T-helper 2 cell treated with Interferon-gamma antibody and Interleukin-4, amounts not matched to agents 100 ng/mL and 5 ng/mL, for 36 hours (primary cell): ENCODE measurements at regions not wholly inside any gene's neighbourhood (a gene's known extent, or its start where the extent isn't known, plus 50 kb on each side); places are given as distances from the start of the nearest gene placed in this dataset.
"Not testable (repeated sequence)": the region's sequence is repeated elsewhere in the genome, so short reads cannot be mapped to it uniquely, and the experiment has no call there.

ENCODE experiments used
- intact Hi-C: fragments of 100-400 bp; cut with micrococcal nuclease; formaldehyde crosslinking; loops from one replicate; pipeline ENCODE4 v1.15.1; 2023

DNA sequence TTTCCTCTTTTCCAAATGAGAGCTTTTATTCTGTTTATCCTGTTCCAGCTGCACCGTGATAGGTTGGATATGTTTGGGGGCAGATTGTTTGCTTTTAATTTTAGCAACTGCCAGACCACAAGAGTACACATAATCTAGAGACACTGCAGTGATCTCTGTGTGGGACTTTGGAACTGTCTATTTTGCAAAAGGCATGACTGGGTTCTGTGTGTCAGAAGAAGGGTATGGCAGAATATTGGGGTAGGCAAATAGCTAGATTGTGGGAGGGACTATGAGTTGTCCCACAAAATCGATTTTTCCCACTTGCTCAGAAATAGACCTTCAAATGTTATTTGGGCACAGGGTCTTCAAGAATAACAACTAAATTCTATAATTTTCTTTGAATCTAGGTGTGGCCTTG is 275.9 kb upstream of the KITLG start:
- intact Hi-C loops: no loop called here

DNA sequence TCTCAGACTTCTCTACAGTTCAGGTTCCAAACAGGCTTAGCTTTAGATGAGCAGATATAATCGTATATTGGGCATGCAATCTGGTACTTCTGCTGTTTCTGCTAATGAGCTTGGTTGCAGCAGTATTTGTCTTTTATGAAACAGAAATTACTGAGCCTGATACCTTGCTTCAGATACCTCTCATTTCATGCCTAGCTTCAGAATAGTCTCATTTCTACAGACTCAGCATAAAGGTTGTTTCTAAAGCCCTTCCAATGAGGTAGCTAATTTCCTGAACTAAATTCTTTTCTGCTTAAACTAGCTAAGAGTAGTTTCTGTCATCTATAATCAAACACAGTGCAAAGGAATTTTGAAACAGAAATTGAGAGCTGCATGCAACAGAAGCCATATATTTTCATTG is 275.0 kb upstream of the KITLG start:
- intact Hi-C loops: no loop called here

DNA sequence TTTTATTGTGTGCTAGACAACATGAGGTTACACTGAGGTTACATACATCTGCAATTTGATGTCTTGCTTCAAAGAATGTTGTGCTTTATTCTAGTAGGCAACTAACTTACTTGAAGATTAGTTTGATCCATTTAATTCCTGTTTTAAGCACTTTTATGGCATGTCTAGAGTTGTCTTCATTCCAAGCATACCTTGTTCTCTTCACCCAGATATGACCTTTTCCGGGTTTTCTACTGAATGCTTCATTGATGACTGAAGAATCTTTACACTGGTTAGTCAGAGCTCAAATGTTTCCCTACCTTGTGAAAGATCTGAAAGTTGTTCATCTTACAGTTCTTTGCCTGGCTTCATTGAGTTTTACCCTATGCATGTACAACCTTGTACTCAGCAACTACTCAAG is 274.0 kb upstream of the KITLG start:
- intact Hi-C loops: no loop called here

DNA sequence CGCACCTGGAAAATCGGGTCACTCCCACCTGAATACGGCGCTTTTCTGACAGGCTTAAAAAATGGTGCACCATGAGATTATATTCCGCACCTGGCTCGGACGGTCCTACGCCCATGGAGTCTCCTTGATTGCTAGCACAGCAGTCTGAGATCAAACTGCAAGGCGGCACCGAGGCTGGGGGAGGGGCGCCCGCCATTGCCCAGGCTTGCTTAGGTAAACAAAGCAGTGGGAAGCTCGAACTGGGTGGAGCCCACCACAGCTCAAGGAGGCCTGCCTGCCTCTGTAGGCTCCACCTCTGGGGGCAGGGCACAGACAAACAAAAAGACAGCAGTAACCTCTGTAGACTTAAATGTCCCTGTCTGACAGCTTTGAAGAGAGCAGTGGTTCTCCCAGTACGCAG is 267.0 kb upstream of the KITLG start:
- intact Hi-C loops: not testable (repeated sequence)

DNA sequence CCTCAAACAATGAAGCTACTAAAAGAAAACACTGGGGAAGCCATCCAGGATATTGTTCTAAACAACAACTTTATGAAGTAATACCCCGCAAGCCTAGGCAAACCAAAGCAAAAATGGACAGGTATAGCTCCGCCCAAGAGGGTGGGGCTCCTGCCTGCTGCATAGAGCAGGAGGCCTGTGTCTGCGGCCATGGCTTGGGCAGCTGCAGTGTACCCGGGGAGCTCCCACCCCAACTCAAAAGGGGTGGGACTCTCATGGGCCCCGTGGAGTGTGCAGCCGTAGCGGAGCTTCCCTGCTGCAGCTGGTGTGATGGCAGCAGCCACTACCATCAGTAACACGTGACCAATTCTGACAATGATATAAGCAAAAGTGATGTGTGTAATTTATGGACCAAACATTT is 264.2 kb upstream of the KITLG start:
- intact Hi-C loops: no loop called here

DNA sequence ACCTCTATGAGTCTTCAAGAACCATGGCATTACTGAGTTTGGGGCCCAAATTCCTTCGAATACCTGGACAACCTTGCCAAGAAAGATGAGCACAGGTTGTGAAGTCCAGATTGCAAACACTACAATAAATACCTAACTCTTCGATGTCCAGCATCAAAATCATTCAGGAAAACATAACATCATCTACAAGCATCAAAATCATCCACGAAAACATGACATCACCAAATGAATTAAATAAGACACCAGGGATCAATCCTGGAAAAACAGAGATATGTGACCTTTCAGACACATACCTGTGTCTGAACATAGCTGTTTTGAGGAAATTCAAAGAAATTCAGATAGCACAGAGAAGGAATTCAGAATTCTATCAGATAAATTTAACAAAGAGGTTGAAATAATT is 262.0 kb upstream of the KITLG start:
- intact Hi-C loops: no loop called here

DNA sequence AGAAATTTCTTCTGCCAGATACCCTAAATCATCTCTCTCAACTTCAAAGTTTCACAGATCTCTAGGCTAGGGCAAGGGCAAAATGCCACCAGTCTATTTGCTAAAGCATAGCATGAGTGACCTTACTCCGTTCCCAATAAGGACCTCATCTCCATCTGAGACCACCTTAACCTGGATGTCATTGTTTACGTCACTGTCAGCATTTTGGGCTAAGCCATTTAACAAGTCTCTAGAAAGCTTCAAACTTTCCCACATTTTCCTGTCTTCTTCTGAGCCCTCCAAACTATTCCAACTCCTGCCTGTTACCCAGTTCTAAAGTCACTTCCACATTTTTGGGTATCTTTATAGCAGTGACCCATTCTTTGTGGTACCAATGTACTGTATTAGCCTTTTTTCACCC is 259.2 kb upstream of the KITLG start:
- intact Hi-C loops: no loop called here

DNA sequence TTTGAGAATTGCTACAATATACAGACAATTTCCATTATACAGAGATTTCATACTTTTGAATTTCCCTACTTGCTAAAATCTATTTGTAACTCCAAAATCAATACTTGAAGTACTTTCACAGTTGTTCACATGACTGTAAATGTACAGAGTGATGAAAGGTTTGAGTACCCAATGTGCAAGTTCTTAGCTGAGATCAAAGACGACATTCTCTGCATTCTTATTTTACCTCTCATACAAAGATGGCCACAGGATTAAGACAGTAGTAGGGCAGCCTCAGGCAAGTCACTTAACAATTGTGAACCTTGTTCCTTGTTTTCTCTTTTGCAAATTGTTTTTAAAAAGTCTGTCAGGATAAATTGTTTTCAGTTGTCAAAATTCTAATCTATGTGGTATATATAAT is 255.9 kb upstream of the KITLG start:
- intact Hi-C loops: no loop called here

DNA sequence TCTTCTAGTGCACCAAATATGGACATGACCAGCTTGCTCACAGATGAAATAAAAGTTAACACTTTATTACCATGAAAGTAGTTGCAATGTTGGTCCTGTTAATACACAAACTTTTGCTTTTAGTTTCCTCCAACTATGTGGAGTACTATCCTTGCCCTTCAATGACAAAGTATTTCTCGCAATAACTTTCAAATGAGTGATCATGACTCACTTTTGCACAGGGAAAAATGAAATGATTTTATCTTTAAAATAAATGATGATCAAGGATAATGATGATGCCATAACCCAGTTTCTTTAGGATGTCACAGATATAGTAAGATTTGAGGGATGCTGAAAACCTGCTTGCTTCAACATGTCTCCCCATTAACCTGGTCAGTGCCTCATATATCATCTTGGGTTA is 254.0 kb upstream of the KITLG start:
- intact Hi-C loops: no loop called here

DNA sequence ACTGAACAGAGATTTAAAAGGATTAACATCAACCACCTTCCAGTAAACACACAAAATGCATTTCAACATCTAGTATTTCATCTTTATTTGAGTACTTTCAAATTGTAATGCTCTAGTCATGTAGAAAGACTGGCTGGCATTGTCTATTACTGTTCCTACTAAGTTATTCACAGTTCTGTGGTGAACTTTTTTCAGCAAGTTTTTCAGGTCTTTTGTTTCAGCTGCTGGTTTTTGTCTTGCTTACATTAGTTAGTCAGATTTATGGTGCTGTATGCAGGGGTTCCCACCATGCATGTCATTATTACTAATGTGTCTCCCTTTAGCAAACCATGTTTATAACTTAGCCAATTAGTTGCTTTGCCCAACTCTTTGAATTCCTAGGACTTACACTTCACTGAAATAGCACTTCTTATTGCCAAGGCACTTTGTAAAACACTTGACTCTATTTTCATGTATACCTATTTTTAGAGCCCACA is 253.4 kb upstream of the KITLG start:
- intact Hi-C loops: no loop called here

DNA sequence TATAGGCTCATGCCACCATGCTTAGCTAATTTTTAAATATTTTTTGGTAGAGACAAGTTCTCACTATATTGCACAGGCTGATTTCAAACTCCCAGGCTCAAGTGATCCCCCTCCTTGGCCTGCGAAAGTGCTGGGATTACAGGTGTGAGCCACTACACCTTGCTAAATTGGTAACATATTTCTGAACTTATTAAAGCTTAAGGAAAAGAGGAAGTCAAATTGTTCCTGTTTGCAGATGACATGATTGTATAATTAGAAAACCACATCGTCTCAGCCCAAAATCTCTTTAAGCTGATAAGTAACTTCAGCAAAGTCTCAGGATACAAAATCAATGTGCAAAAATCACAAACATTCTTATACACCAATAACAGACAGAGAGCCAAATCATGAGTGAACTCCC is 248.3 kb upstream of the KITLG start:
- intact Hi-C loops: not testable (repeated sequence)

DNA sequence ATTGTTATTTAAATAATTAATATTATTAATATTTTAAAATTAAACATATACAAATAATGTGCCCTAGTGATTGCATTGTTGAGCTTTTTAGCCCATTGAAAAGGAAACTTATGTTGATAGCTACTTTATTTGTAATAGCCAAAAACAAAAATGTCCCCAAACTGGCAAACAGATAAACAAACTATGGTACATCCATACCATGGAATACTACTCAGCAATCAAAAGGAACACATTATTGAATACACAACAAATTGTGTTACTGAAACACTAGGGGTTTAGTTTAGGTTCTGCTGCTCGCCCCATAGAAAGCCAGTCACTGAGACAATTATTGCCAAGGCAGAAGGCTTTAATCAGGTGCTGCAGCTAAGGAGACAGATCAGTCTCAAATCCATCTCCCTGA is 239.7 kb upstream of the KITLG start:
- intact Hi-C loops: no loop called here

DNA sequence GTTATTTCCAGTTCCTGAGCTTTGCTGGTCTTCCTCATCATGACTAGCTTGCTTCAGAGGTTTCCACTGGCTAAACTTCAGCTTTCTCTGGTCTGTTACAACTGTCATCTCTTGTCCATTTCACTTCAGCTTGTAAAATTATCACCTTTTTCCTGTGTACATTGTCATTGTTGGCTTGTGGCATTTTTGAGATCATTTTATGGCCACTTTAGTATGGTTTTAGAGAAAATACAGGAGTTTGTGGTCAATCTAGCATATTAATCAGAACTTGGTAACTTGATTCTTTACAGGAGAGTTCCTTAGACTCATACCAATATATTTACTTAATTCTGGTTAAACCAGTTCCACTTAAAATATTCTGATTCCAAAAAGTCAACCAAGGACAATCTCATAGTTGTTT is 235.9 kb upstream of the KITLG start:
- intact Hi-C loops: no loop called here

DNA sequence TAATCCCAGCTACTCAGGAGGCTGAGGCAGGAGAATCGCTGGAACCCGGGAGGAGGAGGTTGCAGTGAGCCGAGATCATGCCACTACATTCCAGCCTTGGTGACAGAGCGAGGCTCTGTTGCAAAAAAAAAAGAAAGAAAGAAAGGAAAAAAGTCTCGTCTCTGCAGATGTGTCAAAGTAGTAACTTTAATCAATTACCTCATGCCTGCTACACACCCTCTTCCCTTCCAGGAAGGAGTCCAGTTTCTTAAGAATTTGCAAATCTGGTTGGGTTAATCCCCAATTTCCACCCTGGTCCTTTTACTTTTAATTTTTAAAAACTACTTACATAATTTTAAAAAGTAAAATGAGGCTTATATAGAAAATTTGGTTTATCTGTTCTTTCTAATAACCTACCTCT is 234.5 kb upstream of the KITLG start:
- intact Hi-C loops: no loop called here

DNA sequence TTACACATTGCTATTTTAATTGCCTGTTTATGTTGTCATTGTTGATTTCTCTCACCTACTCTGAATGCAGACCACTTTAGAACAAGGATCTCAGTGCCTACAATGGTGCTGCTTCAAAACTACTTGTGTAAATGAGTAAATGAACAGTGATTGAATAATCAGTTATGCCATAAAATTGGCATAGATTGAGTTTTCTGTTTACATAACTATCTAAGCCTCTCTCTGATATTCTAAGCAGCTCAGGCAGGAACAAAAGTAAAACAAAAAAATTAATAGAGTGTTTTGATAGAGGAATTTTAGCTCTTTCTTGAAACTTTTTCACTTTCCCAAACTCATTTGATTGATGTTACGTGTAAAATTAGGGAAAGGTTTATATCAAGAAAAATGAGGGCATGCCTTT is 232.3 kb upstream of the KITLG start:
- intact Hi-C loops: no loop called here

DNA sequence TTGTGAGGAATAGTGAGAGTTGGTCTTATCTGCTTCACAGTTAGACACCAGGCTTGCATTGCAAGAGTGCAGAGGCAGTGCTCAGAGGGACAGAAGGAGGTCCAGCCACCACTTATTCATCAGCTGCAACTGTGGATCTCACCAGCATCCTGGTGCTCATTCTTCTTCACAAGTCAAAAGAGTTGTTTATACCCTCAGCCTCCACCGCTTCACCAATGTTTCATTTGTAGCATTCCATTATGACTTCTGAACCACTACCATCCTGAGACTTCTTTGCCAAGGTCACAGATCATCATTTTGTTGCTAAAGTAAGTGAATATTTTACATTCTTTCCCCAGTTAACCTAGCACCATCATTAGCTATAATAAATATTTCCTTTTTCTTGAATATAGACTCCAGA is 230.5 kb upstream of the KITLG start:
- intact Hi-C loops: no loop called here

DNA sequence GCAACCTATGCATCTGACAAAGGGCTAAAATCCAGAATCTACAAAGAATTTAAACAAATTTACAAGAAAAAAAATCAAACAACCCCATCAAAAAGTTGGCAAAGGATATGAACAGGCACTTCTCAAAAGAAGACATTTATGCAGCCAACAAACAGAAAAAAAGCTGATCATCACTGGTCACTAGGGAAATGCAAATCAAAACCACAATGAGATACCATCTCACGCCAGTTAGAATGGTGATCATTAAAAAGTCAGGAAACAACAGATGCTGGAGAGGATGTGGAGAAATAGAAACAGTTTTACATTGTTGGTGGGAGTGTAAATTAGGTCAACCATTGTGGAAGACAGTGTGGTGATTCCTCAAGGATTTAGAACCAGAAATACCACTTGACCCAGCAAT is 229.6 kb upstream of the KITLG start:
- intact Hi-C loops: not testable (repeated sequence)

DNA sequence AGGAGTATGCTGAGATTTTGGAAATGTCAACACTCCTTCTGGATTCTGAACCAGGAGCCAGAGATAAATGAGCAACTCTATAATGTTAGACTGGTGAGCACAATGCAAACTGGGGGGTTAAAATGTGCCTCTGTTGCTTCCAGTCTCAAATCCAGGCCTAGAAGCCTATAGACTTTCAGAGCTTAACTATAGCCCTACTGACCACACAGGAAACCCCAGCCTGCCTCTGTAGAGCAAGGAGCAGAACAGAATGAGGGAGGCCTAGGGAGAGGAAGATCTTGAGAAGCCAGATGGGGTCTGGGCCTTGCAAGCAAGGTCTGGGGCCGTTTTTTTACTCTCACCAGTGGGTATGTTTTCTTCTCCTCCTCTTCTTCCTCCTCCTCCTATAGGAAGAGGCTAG is 225.4 kb upstream of the KITLG start:
- intact Hi-C loops: no loop called here

DNA sequence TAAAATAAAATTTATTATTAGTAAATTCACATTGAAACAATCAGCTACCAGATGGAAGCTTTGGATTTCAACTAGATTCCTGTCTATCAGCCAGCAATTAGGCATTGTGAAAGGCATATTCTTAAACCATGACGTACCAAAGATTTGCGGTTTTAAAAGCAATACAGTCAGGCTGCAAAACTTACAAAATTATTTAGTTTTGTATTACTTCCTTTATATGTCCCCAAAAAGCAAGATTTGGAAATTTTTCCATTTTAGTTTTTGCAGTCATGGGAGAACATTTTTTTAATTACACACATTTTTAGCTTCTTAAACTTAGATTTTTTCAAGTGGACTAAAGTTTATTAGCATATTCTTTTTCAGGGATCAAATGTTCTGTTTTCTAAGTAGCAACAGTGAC is 225.0 kb upstream of the KITLG start:
- intact Hi-C loops: no loop called here

DNA sequence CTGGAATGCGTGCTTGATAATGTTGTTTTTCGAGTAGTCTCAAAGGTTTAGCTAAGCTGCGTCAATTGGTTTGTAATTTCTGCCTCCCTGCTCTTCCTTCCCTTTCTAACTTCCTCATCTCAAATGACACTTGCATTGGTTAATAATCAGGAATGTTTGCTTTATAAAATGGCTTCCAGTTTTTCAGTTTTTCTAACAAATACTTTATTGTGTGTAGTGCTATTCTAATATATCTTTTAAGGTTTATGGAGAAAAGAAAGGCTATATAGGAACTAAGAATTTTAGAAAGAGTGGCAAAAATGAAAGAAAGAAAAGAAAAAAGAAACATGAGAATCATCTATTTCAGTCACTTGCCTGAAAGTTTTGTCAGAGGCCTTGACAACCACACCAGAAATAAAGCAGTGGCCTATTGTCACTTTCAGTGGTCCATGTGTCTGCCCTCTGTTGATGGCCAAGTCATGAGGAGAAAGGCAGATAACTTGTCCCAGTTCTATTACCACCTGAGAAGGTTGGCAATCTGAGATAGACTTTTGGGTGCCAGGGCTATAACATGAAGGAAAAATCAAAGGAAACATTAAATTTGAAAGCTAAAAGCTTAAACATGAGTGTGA is 221.9 kb upstream of the KITLG start:
- intact Hi-C loops: no loop called here

DNA sequence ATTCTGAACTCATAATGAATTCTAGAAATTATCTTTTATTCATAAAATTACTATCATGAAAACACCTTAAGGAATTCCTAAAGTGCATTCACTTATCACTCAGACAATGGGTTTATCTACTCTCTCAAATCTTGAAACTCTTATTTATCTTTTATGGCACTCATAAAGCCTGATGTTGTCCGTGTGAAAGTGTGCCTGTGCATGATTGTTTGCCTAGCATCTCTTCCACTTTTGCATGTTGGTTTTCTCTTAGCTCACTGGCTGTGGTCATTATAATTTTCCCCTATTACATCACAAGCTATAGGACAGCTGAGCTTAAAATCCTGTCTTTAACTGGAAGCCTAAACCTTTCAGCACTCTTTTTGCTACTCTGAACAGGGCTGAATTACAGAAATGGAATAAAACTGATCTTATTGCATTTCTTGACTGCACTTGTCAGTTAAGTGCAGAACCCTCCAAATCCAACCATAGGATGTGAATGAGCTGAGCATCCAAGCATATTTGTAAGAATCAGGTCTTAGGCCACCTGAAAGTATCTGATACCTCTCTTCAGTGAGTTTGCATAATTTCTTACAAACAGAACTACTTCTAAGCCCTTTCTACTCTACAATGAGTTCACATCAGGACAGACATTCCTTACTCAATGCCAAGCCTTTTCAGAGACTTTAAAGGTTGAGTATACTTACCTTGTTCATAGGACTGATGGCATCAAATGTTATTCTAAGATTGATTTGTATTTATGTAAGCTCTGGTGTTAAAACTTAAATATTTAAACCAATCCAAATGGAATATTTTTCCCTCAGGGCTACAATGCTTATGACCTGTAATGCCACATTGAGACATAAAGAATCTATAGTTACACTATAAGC is 221.2 kb upstream of the KITLG start:
- intact Hi-C loops: no loop called here

DNA sequence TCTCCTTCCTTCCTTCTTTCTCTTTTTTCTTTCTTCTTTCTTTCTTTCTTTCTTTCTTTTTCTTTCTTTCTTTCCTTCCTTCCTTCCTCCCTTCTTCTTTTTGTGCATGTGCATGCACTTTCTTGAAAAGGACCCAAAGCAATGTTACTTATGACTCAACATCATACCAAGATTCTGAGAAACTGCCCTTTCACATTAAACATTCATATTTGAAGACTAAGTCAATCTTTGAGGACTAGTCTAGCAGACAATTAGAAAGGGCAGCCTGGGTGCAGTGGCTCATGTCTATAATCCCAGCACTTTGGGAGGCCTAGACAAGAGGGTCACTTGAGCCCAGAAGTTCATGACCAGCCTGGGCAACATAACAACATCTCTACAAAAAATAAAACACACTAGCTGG is 212.8 kb upstream of the KITLG start:
- intact Hi-C loops: no loop called here

DNA sequence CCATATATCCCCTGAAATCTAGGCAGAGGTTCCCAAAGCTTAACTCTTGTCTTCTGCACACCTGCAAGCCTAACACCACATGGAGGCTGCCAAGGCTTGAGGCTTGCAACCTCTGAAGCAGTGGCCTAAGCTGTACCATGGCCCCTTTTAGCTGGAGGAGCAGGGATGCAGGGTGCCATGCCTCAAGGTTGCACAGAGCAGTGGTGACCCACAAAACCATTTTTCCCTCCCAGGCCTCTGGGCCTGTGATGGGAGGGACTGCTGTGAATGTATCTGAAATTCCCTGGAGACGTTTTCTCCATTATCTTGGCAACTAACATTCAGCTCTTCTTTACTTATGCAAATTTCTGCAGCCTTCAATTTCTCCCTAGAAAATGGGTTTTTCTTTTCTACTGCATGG is 210.0 kb upstream of the KITLG start:
- intact Hi-C loops: no loop called here
